Activated CD4-positive, alpha-beta T cell treated with anti-CD3 and anti-CD28 coated beads, Interleukin-2, amount 10 ng/mL, durations not matched to agents 24 days and 14 days (primary cell): ENCODE measurements at regions not wholly inside any gene's neighbourhood (a gene's known extent, or its start where the extent isn't known, plus 50 kb on each side); places are given as distances from the start of the nearest gene placed in this dataset.

ENCODE experiments used
- DNase-seq: peaks from one replicate; pipeline ENCODE4 v3.0.0; 2022
- H3K27ac Mint-ChIP-seq: one replicate; pipeline ENCODE4 v1.8.0; 2022; ENCODE audit warnings: mild to moderate bottlenecking, mixed read lengths
- H3K27me3 Mint-ChIP-seq: one replicate; pipeline ENCODE4 v1.8.0; 2022; ENCODE audit warnings: mixed read lengths
- H3K36me3 Mint-ChIP-seq: one replicate; pipeline ENCODE4 v1.8.0; 2022; ENCODE audit warnings: low read depth, mild to moderate bottlenecking, mixed read lengths
- H3K4me1 Mint-ChIP-seq: one replicate; pipeline ENCODE4 v1.8.0; 2021; ENCODE audit warnings: mixed read lengths
- H3K4me3 Mint-ChIP-seq: one replicate; pipeline ENCODE4 v1.8.0; 2022; ENCODE audit warnings: mild to moderate bottlenecking, moderate library complexity, mixed read lengths
- H3K9me3 Mint-ChIP-seq: one replicate; pipeline ENCODE4 v1.8.0; 2021; ENCODE audit warnings: mixed read lengths
- intact Hi-C: fragments of 100-400 bp; cut with micrococcal nuclease; formaldehyde crosslinking; loops from one replicate; pipeline ENCODE4 v1.15.1; 2023

DNA sequence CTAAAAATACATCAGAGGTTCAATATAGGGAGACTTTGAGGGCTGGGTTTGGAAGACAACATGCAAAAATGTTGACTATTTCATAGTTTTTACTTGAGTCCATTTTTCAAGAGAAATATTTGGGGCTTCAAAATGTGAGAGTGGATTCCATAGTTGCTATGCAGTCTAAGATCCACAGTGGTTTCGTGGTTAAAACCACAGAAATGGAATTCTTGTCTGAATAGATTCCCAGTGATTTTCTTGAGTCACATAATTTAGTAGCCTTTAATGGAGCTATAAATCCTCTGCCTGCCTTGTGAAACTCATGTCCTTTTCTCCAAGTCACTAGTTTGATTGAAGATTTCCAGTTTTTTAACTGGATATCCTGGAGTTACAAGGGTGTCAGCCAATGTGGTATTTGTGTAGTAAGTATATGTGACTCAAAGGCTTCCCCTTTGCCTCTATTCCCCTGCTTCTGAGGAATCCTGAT, 94.7 kb upstream of the RBMS3 start:
- no peak for DNase-seq
- Mint-ChIP-seq H3K36me3 (no peaks in the 10 kb centered on the region), H3K27me3 (no peaks in the 10 kb centered on the region), H3K4me3 (no peak overlapping the region), H3K4me1 (peaks cover 20% of the 10 kb centered on the region), H3K9me3 (peaks cover 3% of the 10 kb centered on the region), H3K27ac (no peak overlapping the region)
- intact Hi-C loops = loop anchor here (10.0 kb wide), 3 partner anchors 499 to 1889 kb away; no protein-coding TSS in a partner anchor

DNA sequence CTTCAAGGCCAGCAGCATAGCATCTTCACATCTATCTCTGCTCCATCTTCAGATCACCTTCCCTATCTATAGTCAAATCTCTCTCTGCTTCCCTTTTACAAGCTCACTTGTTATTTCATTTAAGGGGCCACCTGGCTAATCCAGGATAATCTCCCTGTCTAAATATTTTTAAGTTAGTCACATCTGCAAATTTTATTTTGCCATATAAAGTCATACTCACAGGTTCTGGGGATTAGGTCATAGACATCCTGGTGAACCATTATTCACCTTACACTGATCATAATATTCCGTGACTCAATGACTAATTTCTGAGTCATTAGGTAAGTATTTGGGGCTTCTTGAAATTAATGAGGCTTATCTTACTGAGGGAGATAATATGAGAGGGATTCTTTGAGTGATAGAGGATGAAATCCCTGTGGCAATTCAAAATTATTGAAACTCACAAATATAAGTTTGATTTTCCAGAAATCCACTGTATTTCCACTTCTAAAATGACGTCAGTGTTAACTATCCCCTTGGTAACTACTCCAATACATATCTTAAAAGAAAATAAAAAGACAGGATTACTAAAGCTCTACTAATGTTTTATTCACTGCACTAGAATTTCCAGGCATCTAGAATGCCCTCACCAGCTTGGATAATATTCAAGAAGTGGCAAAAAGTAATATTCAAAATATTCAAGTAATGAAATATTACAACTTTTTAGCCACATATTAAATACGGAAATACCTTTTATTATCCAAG, 93.7 kb upstream of the RBMS3 start:
- H3K27ac Mint-ChIP-seq = peak overlapping the region; percentile 73
- no peak for DNase-seq
- no peaks in the 10 kb centered on the region for H3K36me3 Mint-ChIP-seq
- no peaks in the 10 kb centered on the region for H3K27me3 Mint-ChIP-seq
- H3K9me3 Mint-ChIP-seq = peaks cover 4% of the 10 kb centered on the region
- peaks cover 20% of the 10 kb centered on the region for H3K4me1 Mint-ChIP-seq
- no peak overlapping the region for H3K4me3 Mint-ChIP-seq
- intact Hi-C loops = loop anchor here (10.0 kb wide), 3 partner anchors 498 to 1888 kb away; no protein-coding TSS in a partner anchor

DNA sequence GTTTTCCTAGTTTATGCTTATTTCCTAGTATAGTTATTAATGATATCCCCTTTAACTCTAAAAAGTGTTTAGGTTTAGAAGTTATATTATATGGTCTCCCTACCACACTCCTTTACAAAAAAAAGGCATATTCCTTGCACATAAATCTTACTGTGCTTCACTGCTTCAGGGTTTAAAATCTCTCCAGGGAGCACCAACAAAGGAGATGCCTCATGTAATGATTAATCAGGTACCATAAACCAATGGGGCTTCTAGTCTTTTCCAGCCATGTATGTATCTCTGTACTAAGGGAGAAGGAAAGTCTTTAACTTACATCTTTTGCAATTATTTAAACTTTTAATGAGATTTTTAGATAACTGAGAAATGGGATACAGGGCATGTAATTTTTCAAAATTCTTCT, 91.5 kb upstream of the RBMS3 start:
- peaks cover 13% of the 10 kb centered on the region for H3K4me1 Mint-ChIP-seq
- no peaks in the 10 kb centered on the region for H3K36me3 Mint-ChIP-seq
- no peak overlapping the region for H3K27ac Mint-ChIP-seq
- H3K4me3 Mint-ChIP-seq = no peak overlapping the region
- intact Hi-C loops = loop anchor here (10.0 kb wide), 3 partner anchors 495 to 1885 kb away; no protein-coding TSS in a partner anchor
- no peaks in the 10 kb centered on the region for H3K27me3 Mint-ChIP-seq
- H3K9me3 Mint-ChIP-seq = peaks cover 10% of the 10 kb centered on the region
- no peak for DNase-seq

DNA sequence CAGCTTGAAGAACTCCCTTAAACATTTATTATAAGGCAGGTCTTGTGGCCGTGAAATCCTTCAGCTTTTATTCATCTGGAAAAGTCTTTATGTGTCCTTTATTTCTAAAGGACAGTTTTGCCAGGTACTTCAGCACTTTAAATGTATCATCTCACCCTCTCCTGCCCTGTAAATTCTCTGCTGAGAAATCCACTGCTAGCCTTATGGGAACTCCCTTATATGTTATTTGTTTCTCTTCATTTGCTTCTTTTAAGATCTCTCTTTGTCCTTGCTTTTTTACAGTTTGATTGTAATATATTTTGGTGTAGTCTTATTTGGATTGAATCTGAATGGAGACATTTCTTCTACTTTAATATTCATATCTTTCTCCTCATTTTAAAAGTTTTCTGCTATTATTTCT, 86.7 kb upstream of the RBMS3 start:
- intact Hi-C loops = no loop called here
- no peak for DNase-seq
- Mint-ChIP-seq H3K9me3 (peaks cover 13% of the 10 kb centered on the region), H3K36me3 (no peaks in the 10 kb centered on the region), H3K27ac (no peak overlapping the region), H3K4me1 (no peaks in the 10 kb centered on the region), H3K4me3 (no peak overlapping the region), H3K27me3 (no peaks in the 10 kb centered on the region)

DNA sequence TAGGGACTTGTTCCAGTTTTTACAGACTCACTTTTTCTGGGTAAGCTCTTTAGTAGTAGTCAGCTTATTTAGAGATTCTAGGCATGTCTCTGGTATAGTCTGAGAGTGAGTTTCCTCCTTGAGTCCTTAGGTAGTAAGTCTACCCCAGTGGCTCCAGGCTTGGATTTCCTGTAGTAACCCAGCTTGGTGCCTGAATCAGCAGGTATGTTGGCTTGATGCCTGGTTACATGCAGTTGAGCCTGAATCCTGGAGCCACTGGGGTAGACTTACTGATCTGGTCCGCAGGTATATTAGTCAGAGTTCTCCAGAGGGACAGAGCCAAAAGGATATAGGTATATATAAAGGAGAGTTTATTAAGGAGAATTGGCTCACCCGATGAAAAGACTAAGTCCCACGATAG, 85.8 kb upstream of the RBMS3 start:
- H3K9me3 Mint-ChIP-seq = peaks cover 13% of the 10 kb centered on the region
- peaks cover 5% of the 10 kb centered on the region for H3K27me3 Mint-ChIP-seq
- DNase-seq = no peak
- no peaks in the 10 kb centered on the region for H3K4me1 Mint-ChIP-seq
- no peaks in the 10 kb centered on the region for H3K36me3 Mint-ChIP-seq
- intact Hi-C loops = no loop called here
- H3K27ac Mint-ChIP-seq = no peak overlapping the region
- H3K4me3 Mint-ChIP-seq = no peak overlapping the region

DNA sequence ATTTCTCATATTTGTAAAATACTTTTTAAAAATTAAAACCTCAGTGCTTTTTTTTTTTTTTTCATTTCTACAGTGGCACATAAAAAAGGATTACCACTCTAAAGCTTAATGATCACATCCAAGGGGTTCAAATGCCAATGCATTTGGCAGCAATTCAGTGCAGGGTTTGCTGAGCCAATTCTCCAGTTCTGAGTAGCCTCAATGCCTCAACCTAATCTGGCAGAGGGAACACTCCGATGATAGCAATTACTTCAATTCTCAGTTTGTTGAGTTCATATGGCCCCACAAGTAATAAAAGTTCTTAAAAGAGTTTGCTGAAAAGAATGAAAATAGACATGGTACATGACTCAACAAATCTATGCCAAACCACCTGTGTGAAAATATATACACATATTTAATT, 79.3 kb upstream of the RBMS3 start:
- DNase-seq = no peak
- Mint-ChIP-seq H3K36me3 (no peaks in the 10 kb centered on the region), H3K4me3 (no peak overlapping the region), H3K4me1 (no peaks in the 10 kb centered on the region), H3K9me3 (peaks cover 4% of the 10 kb centered on the region), H3K27ac (no peak overlapping the region), H3K27me3 (peaks cover 5% of the 10 kb centered on the region)
- intact Hi-C loops = no loop called here

DNA sequence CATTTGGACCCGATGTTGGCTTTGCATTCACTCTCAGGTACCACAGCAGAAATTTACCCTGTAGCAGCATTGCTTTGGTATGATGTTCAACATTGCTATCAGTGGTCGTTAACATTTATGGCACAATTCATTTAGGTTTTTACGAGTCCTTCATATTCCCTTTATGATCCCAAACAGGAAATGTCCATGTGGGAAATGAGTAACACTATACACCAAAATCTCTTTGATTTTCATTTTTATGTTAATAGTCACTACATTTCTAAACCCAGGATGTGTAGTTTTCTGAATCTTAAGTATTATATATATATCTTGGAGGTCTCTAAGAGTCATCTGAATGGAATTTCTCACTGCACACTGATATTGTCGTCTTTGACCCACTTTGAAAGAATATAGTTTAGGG, 78.5 kb upstream of the RBMS3 start:
- no peak for DNase-seq
- intact Hi-C loops = no loop called here

DNA sequence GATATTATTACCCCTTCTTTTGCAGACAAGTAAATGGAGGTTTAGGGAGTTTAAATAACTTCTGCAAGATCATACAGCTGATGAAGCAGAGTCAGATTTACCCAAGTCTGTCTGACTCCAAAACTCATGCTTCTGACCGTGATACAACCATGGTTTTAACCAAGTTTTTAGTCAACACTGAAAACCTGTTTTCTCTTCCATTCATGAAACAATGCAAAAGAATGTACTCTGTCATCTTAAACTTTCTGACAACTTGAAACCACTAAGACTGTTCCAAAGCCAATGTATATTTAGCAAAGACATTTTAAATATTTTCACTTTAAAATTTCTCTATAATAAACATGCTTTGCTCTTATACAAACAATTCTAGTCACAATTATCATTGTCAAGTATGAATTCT, 77.0 kb upstream of the RBMS3 start:
- Mint-ChIP-seq H3K4me3 (no peak overlapping the region), H3K4me1 (no peaks in the 10 kb centered on the region), H3K27me3 (peaks cover 9% of the 10 kb centered on the region), H3K27ac (no peak overlapping the region), H3K36me3 (no peaks in the 10 kb centered on the region), H3K9me3 (peaks cover 4% of the 10 kb centered on the region)
- intact Hi-C loops = no loop called here
- DNase-seq = no peak

More for the DNA sequence above, 78.5 kb upstream of the RBMS3 start:
- Mint-ChIP-seq H3K36me3 (no peaks in the 10 kb centered on the region), H3K27ac (no peak overlapping the region), H3K27me3 (peaks cover 8% of the 10 kb centered on the region), H3K4me1 (no peaks in the 10 kb centered on the region), H3K9me3 (peaks cover 4% of the 10 kb centered on the region), H3K4me3 (no peak overlapping the region)

DNA sequence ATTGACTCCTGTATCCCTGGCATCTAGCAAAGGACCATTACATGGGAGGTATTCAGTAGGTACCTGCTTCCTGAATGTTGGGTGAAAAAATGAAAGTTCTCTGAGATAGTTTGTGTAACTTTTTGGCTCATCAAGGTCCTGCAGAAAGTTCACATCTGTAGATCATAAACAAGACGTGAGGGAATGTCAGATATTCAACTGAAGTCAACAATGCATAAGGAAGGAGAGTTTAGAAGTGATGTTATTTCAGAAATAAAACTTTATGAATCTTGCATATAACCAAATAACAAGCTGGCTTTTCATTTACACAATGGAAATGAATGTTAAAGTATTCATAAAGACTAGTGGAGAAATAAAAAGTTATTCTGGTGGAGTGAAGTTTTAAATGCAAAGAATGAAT, 73.4 kb upstream of the RBMS3 start:
- Mint-ChIP-seq H3K9me3 (peaks cover 7% of the 10 kb centered on the region), H3K4me3 (no peak overlapping the region), H3K27me3 (peaks cover 4% of the 10 kb centered on the region), H3K36me3 (no peaks in the 10 kb centered on the region), H3K4me1 (no peaks in the 10 kb centered on the region), H3K27ac (no peak overlapping the region)
- intact Hi-C loops = no loop called here
- DNase-seq = no peak

DNA sequence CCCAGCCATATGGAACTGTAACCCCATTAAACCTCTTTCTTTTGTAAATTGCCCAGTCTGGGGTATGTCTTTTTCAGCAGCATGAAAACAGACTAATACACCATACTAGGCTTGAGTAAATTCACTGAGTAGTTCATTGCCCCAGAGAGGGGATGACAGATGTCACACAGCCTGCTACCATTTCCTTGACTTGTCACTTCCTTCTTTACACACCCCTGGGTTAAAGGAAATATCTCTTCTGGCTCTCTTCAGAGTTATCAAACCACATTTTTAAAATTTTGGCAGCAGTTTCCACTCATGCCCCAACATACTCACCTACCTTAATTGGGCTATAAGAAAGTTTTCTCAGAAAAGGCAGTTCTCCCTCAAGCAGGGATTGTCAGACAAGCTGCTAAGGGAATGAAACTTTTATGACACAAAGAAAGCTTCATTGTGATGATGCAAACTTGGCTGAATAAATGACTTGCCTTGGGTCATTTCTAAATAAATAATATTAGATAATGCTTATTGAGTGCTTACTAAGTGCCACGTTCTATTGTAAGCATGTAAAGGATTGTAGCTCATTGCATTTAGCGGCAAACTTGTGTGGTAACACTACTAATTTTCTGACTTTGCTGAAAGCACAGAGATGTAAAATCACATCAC, 68.0 kb upstream of the RBMS3 start:
- no peak for DNase-seq
- Mint-ChIP-seq H3K27me3 (no peaks in the 10 kb centered on the region), H3K36me3 (no peaks in the 10 kb centered on the region), H3K27ac (no peak overlapping the region), H3K4me1 (peaks cover 5% of the 10 kb centered on the region), H3K4me3 (no peak overlapping the region), H3K9me3 (peaks cover 3% of the 10 kb centered on the region)
- intact Hi-C loops = no loop called here

DNA sequence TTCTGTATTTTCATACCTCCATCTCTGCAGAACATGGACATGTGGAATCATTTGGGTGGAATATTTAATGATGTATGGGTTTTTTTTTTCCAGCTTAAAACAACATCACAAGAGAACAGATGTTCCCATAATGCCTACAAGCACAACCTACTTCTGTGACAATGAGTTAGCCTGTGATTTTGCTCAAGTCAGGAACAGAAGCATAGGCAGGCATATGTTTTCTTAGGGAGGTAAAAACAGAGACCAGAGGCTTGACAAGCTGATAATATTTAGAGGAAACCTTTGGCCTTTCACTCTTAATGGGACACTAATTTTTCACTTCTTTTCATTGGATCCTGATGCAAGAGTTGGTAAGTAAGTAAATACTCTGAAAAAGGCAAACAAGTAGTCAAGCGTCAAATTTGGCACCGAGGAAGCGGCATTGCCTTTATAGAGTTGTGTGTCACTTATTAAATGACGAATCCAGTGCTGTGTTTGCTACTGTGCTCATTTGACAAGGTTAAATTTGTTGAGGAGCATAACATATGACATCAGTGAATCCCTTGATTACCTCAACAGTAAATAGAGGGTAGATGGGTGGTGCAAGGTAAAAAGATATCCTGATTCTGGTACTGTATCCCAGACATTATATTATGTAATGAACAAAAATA, 66.7 kb upstream of the RBMS3 start:
- H3K4me3 Mint-ChIP-seq = no peak overlapping the region
- H3K36me3 Mint-ChIP-seq = no peaks in the 10 kb centered on the region
- H3K4me1 Mint-ChIP-seq = peaks cover 5% of the 10 kb centered on the region
- no peak overlapping the region for H3K27ac Mint-ChIP-seq
- H3K27me3 Mint-ChIP-seq = no peaks in the 10 kb centered on the region
- peaks cover 3% of the 10 kb centered on the region for H3K9me3 Mint-ChIP-seq
- intact Hi-C loops = no loop called here
- no peak for DNase-seq

DNA sequence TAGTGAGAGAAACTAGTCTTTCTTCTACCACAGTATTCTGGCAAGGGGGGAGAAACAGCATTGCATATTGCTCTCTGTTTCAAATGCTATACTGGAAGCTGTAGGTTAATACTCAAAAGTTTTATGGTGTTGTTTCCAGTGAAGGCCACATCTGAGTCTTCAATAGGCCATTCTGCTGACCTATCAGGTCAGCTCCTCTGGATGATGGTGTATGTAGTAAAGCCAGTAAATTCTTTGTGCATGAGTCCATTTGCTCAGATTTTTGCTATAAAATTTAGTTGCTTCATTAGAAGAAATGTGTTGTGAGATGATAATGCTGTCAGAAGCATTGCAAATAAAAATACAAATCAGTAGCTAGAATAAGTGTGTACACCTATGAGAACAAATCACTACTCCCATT, 64.9 kb upstream of the RBMS3 start:
- Mint-ChIP-seq H3K27ac (no peak overlapping the region), H3K36me3 (no peaks in the 10 kb centered on the region), H3K9me3 (no peaks in the 10 kb centered on the region), H3K27me3 (no peaks in the 10 kb centered on the region), H3K4me3 (no peak overlapping the region), H3K4me1 (peaks cover 5% of the 10 kb centered on the region)
- DNase-seq = no peak
- intact Hi-C loops = no loop called here

DNA sequence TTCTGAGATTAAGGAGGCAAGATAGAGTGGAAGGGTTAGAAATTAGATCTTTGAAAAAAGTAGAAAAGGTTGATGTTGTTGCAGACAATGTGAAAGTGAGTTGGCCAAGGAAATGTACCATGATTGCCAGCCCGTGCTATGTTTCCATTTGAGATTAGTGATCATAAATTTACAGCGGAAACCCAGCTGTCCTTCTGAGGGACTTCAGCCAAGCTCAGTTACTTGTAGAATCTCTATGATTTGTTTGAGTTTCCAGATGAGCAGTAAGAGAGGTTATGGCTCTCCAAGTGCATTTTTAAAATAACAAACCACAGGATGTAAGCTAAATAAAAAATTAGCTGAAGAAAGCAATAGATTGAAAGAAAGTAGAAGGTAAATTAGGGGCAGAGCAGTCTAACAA, 54.2 kb upstream of the RBMS3 start:
- H3K4me3 Mint-ChIP-seq = no peak overlapping the region
- no peaks in the 10 kb centered on the region for H3K27me3 Mint-ChIP-seq
- intact Hi-C loops = no loop called here
- no peaks in the 10 kb centered on the region for H3K9me3 Mint-ChIP-seq
- peaks cover 6% of the 10 kb centered on the region for H3K4me1 Mint-ChIP-seq
- H3K27ac Mint-ChIP-seq = no peak overlapping the region
- H3K36me3 Mint-ChIP-seq = no peaks in the 10 kb centered on the region
- DNase-seq = no peak

DNA sequence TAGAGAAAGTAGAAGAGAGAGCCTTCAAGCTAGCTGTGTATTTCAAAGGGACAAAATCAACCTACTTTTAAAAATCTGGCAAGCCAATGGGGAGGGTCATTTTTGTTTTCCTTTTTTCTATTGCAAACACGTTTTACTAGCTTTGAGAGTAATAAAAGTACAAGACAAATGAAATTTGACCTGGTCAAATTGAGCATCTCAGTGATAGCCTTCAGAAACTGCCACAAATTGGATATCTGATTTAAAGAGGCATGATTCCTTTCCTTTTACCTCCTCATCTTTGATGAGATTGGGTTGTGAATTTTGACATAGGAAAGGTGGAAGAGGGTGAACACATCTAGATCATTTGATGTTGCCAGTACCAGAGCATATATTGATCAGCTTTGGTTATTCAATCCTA, 53.6 kb upstream of the RBMS3 start:
- H3K4me3 Mint-ChIP-seq = no peak overlapping the region
- H3K36me3 Mint-ChIP-seq = no peaks in the 10 kb centered on the region
- intact Hi-C loops = no loop called here
- H3K27me3 Mint-ChIP-seq = no peaks in the 10 kb centered on the region
- no peak overlapping the region for H3K27ac Mint-ChIP-seq
- DNase-seq = no peak
- H3K9me3 Mint-ChIP-seq = no peaks in the 10 kb centered on the region
- H3K4me1 Mint-ChIP-seq = peaks cover 6% of the 10 kb centered on the region
